ENCODE measurements at regions not wholly inside any gene's neighbourhood (a gene's known extent, or its start where the extent isn't known, plus 50 kb on each side); places are given as distances from the start of the nearest gene placed in this dataset.
A peak's percentile ranks its signal among the peaks of the same experiment; 100 is the strongest.

GRCh38 chr2:133721118-133721517 is 152.9 kb upstream of the NCKAP5 start:
- Histone ChIP-seq H3K9me3 (no peaks in the 10 kb centered on the region), H3K27me3 (ENCODE audit: insufficient read depth in 3 of 3, low read length in 2 of 3) (no peaks in the 10 kb centered on the region), H3K4me3 (no peak overlapping the region), H3K4me1 (no peaks in the 10 kb centered on the region), H3K27ac (no peak overlapping the region), H3K36me3 (ENCODE audit: insufficient read depth in 1 of 2, low read depth in 1 of 2) (no peaks in the 10 kb centered on the region)
- TF ChIP-seq CTCF (IDR thresholded peaks at IDR 0.05), result no peak
- WGBS, 3 donors, result 57 to 59% (median 57%) methylated on average over 3 of the region's 3 CpGs
- no peak for DNase-seq
- intact Hi-C loops (cut with DNase I), result no loop called here
- ATAC-seq, result no peak

- 85 to 89% (median 87%) methylated on average over 3 of the region's 3 CpGs for WGBS, 3 donors
- intact Hi-C loops (cut with DNase I), result no loop called here
Observed at GRCh38 chr2:133723133-133723532, 154.9 kb upstream of the NCKAP5 start.

DNA sequence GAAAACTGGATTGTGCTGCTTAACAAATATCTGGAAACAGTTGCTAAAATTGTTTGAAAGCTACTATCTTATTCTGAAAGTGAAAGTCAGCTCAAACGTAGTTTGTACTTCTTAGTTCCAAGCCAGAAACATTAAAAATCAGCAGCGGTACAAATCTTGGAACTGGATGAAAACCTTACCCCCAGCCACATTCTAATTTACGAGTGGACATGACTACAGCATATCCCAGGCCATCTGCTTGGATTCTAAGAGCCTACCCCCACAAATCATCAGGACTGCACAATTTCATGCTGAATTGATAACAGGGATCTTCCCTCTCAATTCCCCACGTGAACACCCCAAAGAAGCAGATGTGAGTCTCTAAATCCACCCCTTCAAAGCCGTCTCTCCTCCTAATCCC is 158.7 kb upstream of the NCKAP5 start:
- TF ChIP-seq CTCF (IDR thresholded peaks at IDR 0.05), result no peak
- no peaks in the 10 kb centered on the region for H3K27me3 ChIP-seq (ENCODE audit: insufficient read depth in 3 of 3, low read length in 2 of 3)
- intact Hi-C loops (cut with DNase I), result no loop called here
- peak overlapping the region; percentile 18 for H3K4me3 ChIP-seq
- no peaks in the 10 kb centered on the region for H3K9me3 ChIP-seq
- ATAC-seq (no peak), DNase-seq (no peak)
- H3K4me1 ChIP-seq, result no peaks in the 10 kb centered on the region
- WGBS, 3 donors, result 19 to 36% (median 24%) methylated on average over 5 of the region's 5 CpGs
- no peak overlapping the region for H3K27ac ChIP-seq
- H3K36me3 ChIP-seq (ENCODE audit: insufficient read depth in 1 of 2, low read depth in 1 of 2), result no peaks in the 10 kb centered on the region

More at GRCh38 chr2:133723133-133723532, 154.9 kb upstream of the NCKAP5 start:
- Histone ChIP-seq H3K4me1 (no peaks in the 10 kb centered on the region), H3K27ac (no peak overlapping the region), H3K9me3 (no peaks in the 10 kb centered on the region), H3K36me3 (ENCODE audit: insufficient read depth in 1 of 2, low read depth in 1 of 2) (no peaks in the 10 kb centered on the region), H3K27me3 (ENCODE audit: insufficient read depth in 3 of 3, low read length in 2 of 3) (no peaks in the 10 kb centered on the region), H3K4me3 (no peak overlapping the region)
- ATAC-seq (no peak), DNase-seq (no peak)
- no peak for TF ChIP-seq CTCF (IDR thresholded peaks at IDR 0.05)

DNA sequence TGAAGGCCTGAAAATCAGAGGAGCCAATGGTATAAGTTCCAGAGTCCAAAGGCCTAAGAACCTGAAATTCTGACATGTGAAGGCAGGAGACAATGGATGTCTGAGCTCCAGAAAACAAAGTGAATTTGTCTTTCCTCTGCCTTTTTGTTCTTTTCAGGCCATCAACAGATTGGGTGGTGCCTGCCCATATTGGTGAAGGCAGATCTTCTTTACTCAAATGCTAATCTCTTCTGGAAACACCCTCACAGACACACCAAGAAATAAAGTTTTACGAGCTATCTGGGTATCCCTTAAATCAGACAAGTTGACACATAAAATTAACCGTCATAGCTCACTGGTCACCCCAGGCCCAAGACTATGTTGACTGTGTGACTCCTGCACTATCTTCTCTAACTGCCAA is 163.8 kb upstream of the NCKAP5 start:
- no peak overlapping the region for H3K4me3 ChIP-seq
- no peaks in the 10 kb centered on the region for H3K36me3 ChIP-seq (ENCODE audit: insufficient read depth in 1 of 2, low read depth in 1 of 2)
- TF ChIP-seq CTCF (IDR thresholded peaks at IDR 0.05), result no peak
- H3K27me3 ChIP-seq (ENCODE audit: insufficient read depth in 3 of 3, low read length in 2 of 3), result no peaks in the 10 kb centered on the region
- DNase-seq (no peak), ATAC-seq (no peak)
- no peaks in the 10 kb centered on the region for H3K4me1 ChIP-seq
- no peak overlapping the region for H3K27ac ChIP-seq
- no peaks in the 10 kb centered on the region for H3K9me3 ChIP-seq
- intact Hi-C loops (cut with DNase I), result no loop called here
- 95 to 98% (median 97%) methylated on average over 2 of the region's 2 CpGs for WGBS, 3 donors

Measured in psoas muscle (tissue), 7 donors.